NCI-H510A (cell line): ENCODE measurements at regions not wholly inside any gene's neighbourhood (a gene's known extent, or its start where the extent isn't known, plus 50 kb on each side); places are given as distances from the start of the nearest gene placed in this dataset.

Experiments
- DNase-seq: peaks from one replicate; lab custom pipeline; 2025; lab: John Stamatoyannopoulos, UW

DNA sequence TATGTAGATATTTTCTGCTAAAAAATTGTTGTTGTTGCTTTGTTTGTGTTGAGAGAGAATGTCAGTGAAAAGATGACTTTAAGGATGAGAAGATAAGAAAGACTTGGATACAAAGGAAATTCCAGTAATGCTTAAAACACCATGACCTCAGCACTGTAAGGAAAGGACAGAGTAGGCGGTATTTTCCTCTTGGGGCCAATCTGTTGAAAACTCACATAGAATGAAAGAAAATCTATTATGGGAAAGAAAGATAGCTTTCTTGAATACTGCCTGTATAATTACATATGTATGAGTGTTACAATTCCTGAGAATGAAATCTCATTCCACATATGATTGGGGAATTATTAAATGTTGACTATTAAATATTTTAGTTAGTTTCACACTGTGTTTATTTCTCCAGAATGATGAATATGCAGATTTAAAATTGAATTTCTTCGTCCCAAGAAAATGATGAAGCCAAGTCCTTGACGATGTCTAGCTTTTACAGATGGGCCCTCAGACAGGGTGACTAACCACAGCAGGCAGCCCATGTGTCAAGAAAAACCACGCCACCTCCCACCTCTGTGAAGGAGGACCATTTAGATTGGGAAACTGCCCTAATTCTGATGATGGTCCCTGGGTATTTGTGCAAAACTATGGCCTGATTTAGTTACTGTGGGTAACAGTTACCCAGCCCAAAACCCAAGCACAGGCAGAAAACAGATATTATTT is 49.7 kb upstream of the LMO4 start:
- no peak for DNase-seq
